Kidney epithelial cell (primary cell): ENCODE measurements at regions not wholly inside any gene's neighbourhood (a gene's known extent, or its start where the extent isn't known, plus 50 kb on each side); places are given as distances from the start of the nearest gene placed in this dataset.
A peak's percentile ranks its signal among the peaks of the same experiment; 100 is the strongest.

ENCODE experiments used
- DNase-seq: peaks from one replicate; pipeline ENCODE4 v3.0.0-alpha.2; 2010; ENCODE audit warnings: low read depth
- H3K27me3 ChIP-seq: 2 replicates; pipeline ENCODE4 v1.6.0; 2011; ENCODE audit warnings: low read length; ENCODE audit not compliant: control insufficient read depth, insufficient read depth
- H3K36me3 ChIP-seq: 2 replicates; pipeline ENCODE4 v1.5.1; 2011; ENCODE audit warnings: low read length; ENCODE audit not compliant: control insufficient read depth, insufficient read depth
- H3K4me3 ChIP-seq: 2 replicates; pipeline ENCODE4 v1.5.1; 2011; ENCODE audit warnings: low read depth, mild to moderate bottlenecking, control low read depth, low read length
- CTCF ChIP-seq: IDR thresholded peaks from 2 replicates; pipeline ENCODE4 v1.5.1; 2011; ENCODE audit warnings: mild to moderate bottlenecking, moderate library complexity, low read length, control low read depth, inconsistent platforms; ENCODE audit not compliant: insufficient read depth, poor library complexity, severe bottlenecking

DNA sequence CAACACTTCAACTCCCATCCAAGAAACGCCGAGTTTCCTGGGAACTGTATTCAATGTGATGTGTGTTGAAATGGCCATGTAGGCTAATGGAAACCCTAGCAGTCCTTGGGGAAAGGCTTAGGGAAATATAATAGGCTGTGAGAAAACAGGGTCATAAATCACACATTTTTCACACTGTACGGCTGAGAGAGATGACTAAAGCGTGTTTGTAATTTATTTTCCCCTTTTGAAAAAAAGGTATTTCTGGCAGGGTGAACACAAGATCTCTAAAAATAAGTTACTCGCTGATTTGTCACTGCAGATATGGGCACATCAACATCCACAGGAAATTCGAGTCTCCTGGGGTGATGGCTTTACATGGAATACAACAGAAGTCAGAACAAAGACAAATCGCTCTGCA is 109.6 kb upstream of the ST6GAL2 start:
- no peak for TF ChIP-seq CTCF
- Histone ChIP-seq H3K4me3 (no peak overlapping the region), H3K27me3 (peaks cover 3% of the 10 kb centered on the region), H3K36me3 (no peaks in the 10 kb centered on the region)
- DNase-seq, result no peak

- no peak for DNase-seq
- H3K4me3 ChIP-seq, result no peak overlapping the region
- no peak for TF ChIP-seq CTCF
- H3K36me3 ChIP-seq, result no peaks in the 10 kb centered on the region
- peaks cover 3% of the 10 kb centered on the region for H3K27me3 ChIP-seq
Measured at GRCh38 chr2:106996171-106996769, 110.3 kb upstream of the ST6GAL2 start.

DNA sequence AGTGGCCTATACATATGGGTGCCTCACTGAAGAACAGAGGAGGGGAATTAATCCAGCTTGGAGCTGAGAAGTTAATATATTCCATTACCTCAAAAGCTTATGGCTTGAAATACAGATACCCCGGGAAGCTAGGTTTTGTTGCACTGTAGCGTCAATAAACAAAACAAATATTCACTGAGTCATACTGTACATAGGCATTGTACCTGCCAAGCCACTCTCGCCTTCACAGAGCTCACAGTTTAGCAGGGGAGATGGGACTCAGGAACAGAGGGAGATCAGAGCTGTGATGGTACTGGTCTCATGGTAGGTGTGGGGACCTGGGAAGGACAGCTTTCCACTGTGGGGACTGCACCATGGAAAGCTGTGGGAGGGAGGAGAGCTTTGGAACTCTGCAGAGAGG is 111.2 kb upstream of the ST6GAL2 start:
- no peaks in the 10 kb centered on the region for H3K36me3 ChIP-seq
- H3K27me3 ChIP-seq, result peaks cover 3% of the 10 kb centered on the region
- no peak for TF ChIP-seq CTCF
- no peak for DNase-seq
- H3K4me3 ChIP-seq, result no peak overlapping the region

DNA sequence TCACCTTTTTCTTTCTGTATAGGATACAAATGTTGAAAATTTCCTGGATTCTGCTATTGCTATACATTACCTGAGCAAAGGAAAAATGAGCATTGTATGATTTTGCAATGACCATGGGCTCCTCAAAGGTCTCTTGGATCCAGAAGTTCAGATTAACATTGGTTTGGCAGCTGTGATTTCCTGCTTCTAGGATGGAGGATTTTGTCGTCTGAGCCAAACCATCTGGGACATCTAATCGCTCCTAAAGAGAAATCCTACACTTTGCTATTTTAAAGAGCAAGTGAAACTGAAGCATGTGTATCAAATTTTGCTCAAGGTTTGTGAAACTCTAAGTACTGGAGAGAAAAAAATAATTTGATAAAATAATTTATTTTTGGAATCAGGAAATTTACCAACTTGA is 115.1 kb upstream of the ST6GAL2 start:
- H3K36me3 ChIP-seq, result no peaks in the 10 kb centered on the region
- no peak for DNase-seq
- no peak for TF ChIP-seq CTCF
- H3K27me3 ChIP-seq, result no peaks in the 10 kb centered on the region
- H3K4me3 ChIP-seq, result no peak overlapping the region

DNA sequence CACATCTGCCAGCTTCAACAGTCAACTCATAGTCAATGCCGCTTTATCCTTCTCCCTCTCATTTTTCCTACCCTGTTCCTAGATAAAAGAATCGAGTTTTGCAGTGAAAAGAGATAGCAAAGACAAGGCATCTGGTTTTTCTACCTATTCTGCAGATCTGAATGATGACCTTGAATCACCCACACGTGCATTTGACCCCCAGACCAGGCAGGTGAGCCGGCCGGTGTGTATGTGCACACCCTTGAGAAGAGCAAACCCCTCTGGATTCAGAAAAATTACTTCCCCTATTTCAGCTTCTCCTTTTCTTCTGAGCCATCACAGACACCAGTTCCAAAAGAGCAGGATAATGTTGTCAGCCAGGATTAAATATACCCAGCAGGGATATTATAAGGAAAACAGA is 115.6 kb upstream of the ST6GAL2 start:
- H3K27me3 ChIP-seq, result no peaks in the 10 kb centered on the region
- no peaks in the 10 kb centered on the region for H3K36me3 ChIP-seq
- TF ChIP-seq CTCF, result no peak
- DNase-seq, result no peak
- no peak overlapping the region for H3K4me3 ChIP-seq

- TF ChIP-seq CTCF, result no peak
- H3K4me3 ChIP-seq, result no peak overlapping the region
- no peaks in the 10 kb centered on the region for H3K36me3 ChIP-seq
- peak; percentile 23 for DNase-seq
- no peaks in the 10 kb centered on the region for H3K27me3 ChIP-seq
Measured at GRCh38 chr2:107001964-107002696, 116.2 kb upstream of the ST6GAL2 start.
